Glutamatergic neuron (in vitro differentiated cells): ENCODE measurements at regions not wholly inside any gene's neighbourhood (a gene's known extent, or its start where the extent isn't known, plus 50 kb on each side); places are given as distances from the start of the nearest gene placed in this dataset.
"Not testable (repeated sequence)": the region's sequence is repeated elsewhere in the genome, so short reads cannot be mapped to it uniquely, and the experiment has no call there.

Experiments
- DNase-seq: peaks from one replicate; pipeline ENCODE4 v3.0.0; 2022
- H3K27ac Mint-ChIP-seq: one replicate; pipeline ENCODE4 v1.8.0; 2020; ENCODE audit warnings: mild to moderate bottlenecking, mixed read lengths, inconsistent platforms; ENCODE audit not compliant: unreplicated experiment
- H3K27me3 Mint-ChIP-seq: one replicate; pipeline ENCODE4 v1.8.0; 2020; ENCODE audit warnings: mild to moderate bottlenecking, moderate library complexity, mixed read lengths, inconsistent platforms; ENCODE audit not compliant: unreplicated experiment
- H3K36me3 Mint-ChIP-seq: one replicate; pipeline ENCODE4 v1.8.0; 2020; ENCODE audit warnings: mild to moderate bottlenecking, mixed read lengths, inconsistent platforms; ENCODE audit not compliant: unreplicated experiment
- H3K4me1 Mint-ChIP-seq: one replicate; pipeline ENCODE4 v1.8.0; 2020; ENCODE audit warnings: mild to moderate bottlenecking, low read depth, mixed read lengths, inconsistent platforms; ENCODE audit not compliant: unreplicated experiment
- H3K4me3 Mint-ChIP-seq: one replicate; pipeline ENCODE4 v1.8.0; 2020; ENCODE audit warnings: mild to moderate bottlenecking, mixed read lengths, inconsistent platforms; ENCODE audit not compliant: unreplicated experiment
- H3K9me3 Mint-ChIP-seq: one replicate; pipeline ENCODE4 v1.8.0; 2020; ENCODE audit warnings: mild to moderate bottlenecking, moderate library complexity, mixed read lengths, inconsistent platforms; ENCODE audit not compliant: unreplicated experiment
- TF ChIP-seq, protein P1 (sequence below): fragments of 200-600 bp; sonication (generic); IDR thresholded peaks from one replicate; pipeline ENCODE4 v1.5.0; 2021; ENCODE audit not compliant: partially characterized antibody, unreplicated experiment

DNA sequence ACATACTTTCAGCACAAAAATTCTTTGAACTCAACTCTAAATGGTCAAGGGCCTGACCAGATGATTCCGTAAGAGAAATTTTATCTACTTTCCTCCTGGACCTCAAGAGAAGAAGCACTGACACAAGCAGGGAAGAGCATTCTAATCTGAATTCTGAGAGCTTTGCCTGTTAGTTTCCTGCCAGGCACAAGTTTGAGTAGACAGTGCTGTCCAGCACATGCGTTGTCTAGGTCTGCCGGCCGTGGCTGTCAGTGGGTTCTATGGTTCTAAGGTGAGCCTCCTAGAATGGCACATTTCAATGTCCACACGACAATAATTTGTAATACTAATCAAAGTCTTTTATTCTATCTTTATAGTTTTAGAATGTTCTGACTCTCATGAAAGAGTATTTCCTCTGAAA, 91.9 kb downstream of the RFPL4B start:
- H3K4me1 Mint-ChIP-seq = peaks cover 19% of the 10 kb centered on the region
- no peaks in the 10 kb centered on the region for H3K36me3 Mint-ChIP-seq
- TF ChIP-seq, protein P1, sequence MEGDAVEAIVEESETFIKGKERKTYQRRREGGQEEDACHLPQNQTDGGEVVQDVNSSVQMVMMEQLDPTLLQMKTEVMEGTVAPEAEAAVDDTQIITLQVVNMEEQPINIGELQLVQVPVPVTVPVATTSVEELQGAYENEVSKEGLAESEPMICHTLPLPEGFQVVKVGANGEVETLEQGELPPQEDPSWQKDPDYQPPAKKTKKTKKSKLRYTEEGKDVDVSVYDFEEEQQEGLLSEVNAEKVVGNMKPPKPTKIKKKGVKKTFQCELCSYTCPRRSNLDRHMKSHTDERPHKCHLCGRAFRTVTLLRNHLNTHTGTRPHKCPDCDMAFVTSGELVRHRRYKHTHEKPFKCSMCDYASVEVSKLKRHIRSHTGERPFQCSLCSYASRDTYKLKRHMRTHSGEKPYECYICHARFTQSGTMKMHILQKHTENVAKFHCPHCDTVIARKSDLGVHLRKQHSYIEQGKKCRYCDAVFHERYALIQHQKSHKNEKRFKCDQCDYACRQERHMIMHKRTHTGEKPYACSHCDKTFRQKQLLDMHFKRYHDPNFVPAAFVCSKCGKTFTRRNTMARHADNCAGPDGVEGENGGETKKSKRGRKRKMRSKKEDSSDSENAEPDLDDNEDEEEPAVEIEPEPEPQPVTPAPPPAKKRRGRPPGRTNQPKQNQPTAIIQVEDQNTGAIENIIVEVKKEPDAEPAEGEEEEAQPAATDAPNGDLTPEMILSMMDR = no peak
- H3K4me3 Mint-ChIP-seq = no peak overlapping the region
- H3K27ac Mint-ChIP-seq = no peak overlapping the region
- no peaks in the 10 kb centered on the region for H3K27me3 Mint-ChIP-seq
- no peak for DNase-seq
- no peaks in the 10 kb centered on the region for H3K9me3 Mint-ChIP-seq

GRCh38 chr6:112439432-112439831, 92.3 kb downstream of the RFPL4B start:
- H3K27ac Mint-ChIP-seq = no peak overlapping the region
- H3K4me1 Mint-ChIP-seq = peaks cover 19% of the 10 kb centered on the region
- DNase-seq = no peak
- H3K27me3 Mint-ChIP-seq = no peaks in the 10 kb centered on the region
- no peaks in the 10 kb centered on the region for H3K9me3 Mint-ChIP-seq
- no peaks in the 10 kb centered on the region for H3K36me3 Mint-ChIP-seq
- H3K4me3 Mint-ChIP-seq = no peak overlapping the region
- TF ChIP-seq, protein P1 = no peak

DNA sequence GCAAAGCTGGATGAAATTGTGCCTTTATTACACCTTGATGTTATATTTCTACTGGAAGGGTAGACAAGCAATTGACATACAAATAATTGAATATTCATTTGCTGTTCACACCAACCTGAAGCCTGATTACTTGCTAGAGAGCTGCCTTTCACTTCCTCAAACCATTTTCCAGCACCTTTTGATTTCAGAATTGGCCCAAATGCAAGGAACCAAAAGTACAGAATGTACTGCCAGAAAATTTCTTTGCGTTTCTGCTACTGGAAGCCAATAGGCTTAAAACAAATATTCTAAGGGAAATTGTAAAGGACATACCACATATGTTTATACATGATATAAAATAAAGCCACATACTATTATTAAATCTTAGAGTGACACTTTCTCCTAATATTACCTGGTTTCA, 94.5 kb downstream of the RFPL4B start:
- H3K4me1 Mint-ChIP-seq = peaks cover 19% of the 10 kb centered on the region
- no peaks in the 10 kb centered on the region for H3K27me3 Mint-ChIP-seq
- TF ChIP-seq, protein P1 = no peak
- no peaks in the 10 kb centered on the region for H3K36me3 Mint-ChIP-seq
- no peaks in the 10 kb centered on the region for H3K9me3 Mint-ChIP-seq
- no peak overlapping the region for H3K27ac Mint-ChIP-seq
- H3K4me3 Mint-ChIP-seq = no peak overlapping the region
- no peak for DNase-seq

- DNase-seq = no peak
- Mint-ChIP-seq H3K9me3 (no peaks in the 10 kb centered on the region), H3K4me3 (peak overlapping the region; percentile 47), H3K27ac (peak overlapping the region; percentile 93), H3K36me3 (no peaks in the 10 kb centered on the region), H3K27me3 (no peaks in the 10 kb centered on the region), H3K4me1 (peaks cover 14% of the 10 kb centered on the region)
- TF ChIP-seq, protein P1 = no peak
Measured at GRCh38 chr6:112443179-112444065, 96.3 kb downstream of the RFPL4B start.

DNA sequence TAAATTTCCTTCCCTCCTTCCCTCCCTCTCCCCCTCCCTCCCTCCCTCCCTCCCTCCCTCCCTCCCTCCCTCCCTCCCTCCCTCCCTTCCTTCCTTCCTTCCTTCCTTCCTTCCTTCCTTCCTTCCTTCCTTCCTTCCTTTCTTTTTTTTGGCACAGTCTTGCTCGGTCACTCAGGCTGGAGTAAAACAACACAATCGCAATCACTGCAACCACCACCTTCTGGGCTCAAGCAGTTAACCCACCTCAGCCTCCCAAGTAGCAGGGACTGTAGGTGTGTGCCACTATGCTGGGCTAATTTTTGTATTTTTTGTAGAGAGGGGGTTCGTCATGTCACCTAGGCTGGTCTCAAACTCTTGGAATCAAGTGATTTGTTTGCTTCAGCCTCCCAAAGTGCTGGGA, 101.7 kb downstream of the RFPL4B start:
- not testable (repeated sequence) for H3K4me1 Mint-ChIP-seq, H3K9me3 Mint-ChIP-seq, H3K27ac Mint-ChIP-seq, H3K4me3 Mint-ChIP-seq, DNase-seq, H3K27me3 Mint-ChIP-seq
- H3K36me3 Mint-ChIP-seq = peaks cover 10% of the 10 kb centered on the region
